Activated T-helper 17 cell treated with anti-CD3 and anti-CD28 coated beads, Interleukin-2, amount 50 U/mL, for 72 hours (primary cell): ENCODE measurements at regions not wholly inside any gene's neighbourhood (a gene's known extent, or its start where the extent isn't known, plus 50 kb on each side); places are given as distances from the start of the nearest gene placed in this dataset.

Experiments used
- ATAC-seq: fragments of 150-1000 bp; cut with Tn5 transposase; replicated peaks from 2 replicates; pipeline ENCODE4 v1.10.0; 2021; ENCODE audit warnings: mild to moderate bottlenecking, moderate library complexity
- H3K27ac Mint-ChIP-seq: one replicate; pipeline ENCODE4 v1.8.0; 2022; ENCODE audit warnings: mixed read lengths
- H3K27me3 Mint-ChIP-seq: one replicate; pipeline ENCODE4 v1.8.0; 2022; ENCODE audit warnings: mixed read lengths
- H3K36me3 Mint-ChIP-seq: one replicate; pipeline ENCODE4 v1.8.0; 2022; ENCODE audit warnings: low read depth, mild to moderate bottlenecking, mixed read lengths
- H3K4me1 Mint-ChIP-seq: one replicate; pipeline ENCODE4 v1.8.0; 2022; ENCODE audit warnings: mixed read lengths
- H3K4me3 Mint-ChIP-seq: one replicate; pipeline ENCODE4 v1.8.0; 2022; ENCODE audit warnings: mild to moderate bottlenecking, mixed read lengths
- H3K9me3 Mint-ChIP-seq: one replicate; pipeline ENCODE4 v1.8.0; 2022; ENCODE audit warnings: mixed read lengths

DNA sequence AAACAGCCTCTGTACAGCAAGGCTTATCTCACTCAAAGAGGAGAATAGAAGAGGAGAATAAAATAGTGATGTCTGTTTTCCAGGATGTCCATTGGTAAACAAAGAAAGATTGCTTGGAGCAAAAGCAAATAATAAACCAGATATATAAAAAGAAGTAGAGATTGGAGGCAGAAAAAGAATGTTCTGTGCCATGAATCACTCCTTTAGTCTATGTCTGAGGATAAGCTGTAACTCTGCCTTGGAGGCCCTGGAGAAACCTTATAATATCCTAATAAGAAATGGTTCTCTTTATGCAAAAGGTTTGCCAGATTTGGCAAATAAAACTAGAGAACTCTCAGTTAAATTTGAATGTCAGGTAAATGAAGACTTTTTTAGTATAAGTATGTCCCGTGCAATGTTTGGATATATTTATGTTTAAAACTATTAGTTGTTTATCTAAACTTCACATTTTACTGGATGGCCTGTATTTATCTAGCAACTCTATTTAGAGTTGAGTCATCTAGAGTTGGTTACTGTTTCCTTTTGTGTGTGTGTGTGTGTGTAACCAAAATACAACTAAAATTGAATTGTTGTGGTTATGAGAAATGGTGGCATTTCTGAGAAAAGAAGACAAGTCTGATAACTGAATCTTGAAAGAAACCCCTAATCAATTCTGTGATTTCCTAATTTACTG lies 510.3 kb upstream of the SETBP1 start:
- no peak for ATAC-seq
- H3K36me3 Mint-ChIP-seq: no peaks in the 10 kb centered on the region
- no peak overlapping the region for H3K4me3 Mint-ChIP-seq
- no peaks in the 10 kb centered on the region for H3K27me3 Mint-ChIP-seq
- no peaks in the 10 kb centered on the region for H3K4me1 Mint-ChIP-seq
- H3K9me3 Mint-ChIP-seq: peaks cover 10% of the 10 kb centered on the region
- H3K27ac Mint-ChIP-seq: no peak overlapping the region

- H3K36me3 Mint-ChIP-seq: no peaks in the 10 kb centered on the region
- H3K4me3 Mint-ChIP-seq: no peak overlapping the region
- no peak overlapping the region for H3K27ac Mint-ChIP-seq
- no peak for ATAC-seq
- H3K9me3 Mint-ChIP-seq: peaks cover 16% of the 10 kb centered on the region
- H3K27me3 Mint-ChIP-seq: no peaks in the 10 kb centered on the region
- no peaks in the 10 kb centered on the region for H3K4me1 Mint-ChIP-seq
These were observed 509.4 kb upstream of the SETBP1 start for GRCh38 chr18:44171301-44171700.

GRCh38 chr18:44175891-44176290 lies 504.8 kb upstream of the SETBP1 start:
- H3K4me3 Mint-ChIP-seq: no peak overlapping the region
- no peaks in the 10 kb centered on the region for H3K27me3 Mint-ChIP-seq
- H3K4me1 Mint-ChIP-seq: no peaks in the 10 kb centered on the region
- no peak overlapping the region for H3K27ac Mint-ChIP-seq
- no peak for ATAC-seq
- H3K9me3 Mint-ChIP-seq: peaks cover 17% of the 10 kb centered on the region
- no peaks in the 10 kb centered on the region for H3K36me3 Mint-ChIP-seq

DNA sequence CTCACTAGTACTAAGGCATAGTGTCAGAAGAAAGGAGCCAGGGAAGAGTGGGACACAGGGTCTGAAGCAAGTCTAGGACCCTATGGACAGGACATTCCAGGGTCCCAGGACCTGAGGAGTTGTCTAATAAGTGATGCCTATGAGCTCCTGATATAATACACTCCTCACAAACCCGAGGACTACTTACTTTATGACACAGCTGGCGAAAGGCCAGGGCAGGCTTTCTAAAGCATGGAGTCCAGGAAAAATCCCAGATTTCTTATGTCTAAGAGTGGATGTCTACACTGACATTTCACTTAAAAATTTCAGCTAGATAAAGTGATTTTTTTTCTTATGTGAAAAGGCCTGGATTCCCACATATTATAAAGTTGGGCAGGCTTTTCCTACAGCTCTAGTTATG lies 502.2 kb upstream of the SETBP1 start:
- Mint-ChIP-seq H3K36me3 (no peaks in the 10 kb centered on the region), H3K4me1 (no peaks in the 10 kb centered on the region), H3K4me3 (no peak overlapping the region), H3K9me3 (peaks cover 17% of the 10 kb centered on the region), H3K27ac (no peak overlapping the region), H3K27me3 (no peaks in the 10 kb centered on the region)
- ATAC-seq: no peak

- no peak for ATAC-seq
- no peak overlapping the region for H3K27ac Mint-ChIP-seq
- no peaks in the 10 kb centered on the region for H3K27me3 Mint-ChIP-seq
- no peaks in the 10 kb centered on the region for H3K36me3 Mint-ChIP-seq
- H3K4me3 Mint-ChIP-seq: no peak overlapping the region
- peaks cover 13% of the 10 kb centered on the region for H3K9me3 Mint-ChIP-seq
- no peaks in the 10 kb centered on the region for H3K4me1 Mint-ChIP-seq
These were observed 501.0 kb upstream of the SETBP1 start for GRCh38 chr18:44179693-44180092.

DNA sequence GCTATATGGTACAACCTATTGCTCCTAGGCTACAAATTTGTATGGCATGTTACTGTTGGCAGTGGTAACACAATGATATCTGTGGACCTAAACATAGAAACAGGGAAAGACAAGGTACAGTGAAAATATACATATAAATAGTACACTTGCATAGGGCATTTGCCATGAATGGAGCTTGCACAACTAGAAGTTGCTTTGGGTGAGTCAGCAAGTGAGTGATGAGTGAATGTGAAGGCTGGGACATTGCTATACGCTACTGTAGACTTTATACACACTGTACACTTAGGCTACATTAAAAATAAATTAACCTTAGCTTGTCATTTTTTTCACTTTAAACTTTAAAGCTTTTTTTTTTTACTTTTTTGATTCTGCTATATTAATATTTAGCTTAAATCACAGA lies 500.0 kb upstream of the SETBP1 start:
- H3K27me3 Mint-ChIP-seq: no peaks in the 10 kb centered on the region
- H3K36me3 Mint-ChIP-seq: no peaks in the 10 kb centered on the region
- peaks cover 4% of the 10 kb centered on the region for H3K9me3 Mint-ChIP-seq
- H3K4me1 Mint-ChIP-seq: no peaks in the 10 kb centered on the region
- H3K4me3 Mint-ChIP-seq: no peak overlapping the region
- no peak for ATAC-seq
- H3K27ac Mint-ChIP-seq: no peak overlapping the region

- H3K27ac Mint-ChIP-seq: no peak overlapping the region
- no peaks in the 10 kb centered on the region for H3K4me1 Mint-ChIP-seq
- no peaks in the 10 kb centered on the region for H3K27me3 Mint-ChIP-seq
- H3K9me3 Mint-ChIP-seq: no peaks in the 10 kb centered on the region
- no peak overlapping the region for H3K4me3 Mint-ChIP-seq
- no peaks in the 10 kb centered on the region for H3K36me3 Mint-ChIP-seq
- no peak for ATAC-seq
These were observed 498.5 kb upstream of the SETBP1 start for GRCh38 chr18:44181951-44182747.

- ATAC-seq: no peak
- Mint-ChIP-seq H3K9me3 (no peaks in the 10 kb centered on the region), H3K36me3 (no peaks in the 10 kb centered on the region)
These were observed 494.7 kb upstream of the SETBP1 start for GRCh38 chr18:44186001-44186400.

DNA sequence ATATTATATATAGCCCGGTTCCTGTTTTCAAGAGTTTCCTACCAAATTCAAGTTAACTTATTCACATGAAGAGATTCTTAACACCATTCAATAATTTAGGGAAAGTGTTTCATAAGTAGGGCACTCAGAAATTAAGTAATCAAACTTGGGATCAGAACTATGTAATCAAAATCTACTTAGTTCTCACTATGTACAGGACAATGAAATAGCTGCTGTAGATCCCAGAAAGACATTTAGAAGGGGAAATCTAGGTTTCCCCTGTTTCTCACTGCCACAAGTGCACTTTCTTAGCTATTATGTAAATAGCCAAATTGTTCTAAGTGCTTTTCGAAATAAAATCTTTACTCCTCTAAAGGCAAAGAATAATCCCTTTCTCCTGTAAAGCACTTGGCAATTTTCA lies 493.6 kb upstream of the SETBP1 start:
- ATAC-seq: no peak
- H3K27me3 Mint-ChIP-seq: no peaks in the 10 kb centered on the region
- no peak overlapping the region for H3K27ac Mint-ChIP-seq
- H3K4me3 Mint-ChIP-seq: no peak overlapping the region
- no peaks in the 10 kb centered on the region for H3K36me3 Mint-ChIP-seq
- no peaks in the 10 kb centered on the region for H3K4me1 Mint-ChIP-seq
- H3K9me3 Mint-ChIP-seq: no peaks in the 10 kb centered on the region

More at GRCh38 chr18:44186001-44186400, 494.7 kb upstream of the SETBP1 start:
- Mint-ChIP-seq H3K27me3 (no peaks in the 10 kb centered on the region), H3K4me3 (no peak overlapping the region), H3K27ac (no peak overlapping the region), H3K4me1 (no peaks in the 10 kb centered on the region)

DNA sequence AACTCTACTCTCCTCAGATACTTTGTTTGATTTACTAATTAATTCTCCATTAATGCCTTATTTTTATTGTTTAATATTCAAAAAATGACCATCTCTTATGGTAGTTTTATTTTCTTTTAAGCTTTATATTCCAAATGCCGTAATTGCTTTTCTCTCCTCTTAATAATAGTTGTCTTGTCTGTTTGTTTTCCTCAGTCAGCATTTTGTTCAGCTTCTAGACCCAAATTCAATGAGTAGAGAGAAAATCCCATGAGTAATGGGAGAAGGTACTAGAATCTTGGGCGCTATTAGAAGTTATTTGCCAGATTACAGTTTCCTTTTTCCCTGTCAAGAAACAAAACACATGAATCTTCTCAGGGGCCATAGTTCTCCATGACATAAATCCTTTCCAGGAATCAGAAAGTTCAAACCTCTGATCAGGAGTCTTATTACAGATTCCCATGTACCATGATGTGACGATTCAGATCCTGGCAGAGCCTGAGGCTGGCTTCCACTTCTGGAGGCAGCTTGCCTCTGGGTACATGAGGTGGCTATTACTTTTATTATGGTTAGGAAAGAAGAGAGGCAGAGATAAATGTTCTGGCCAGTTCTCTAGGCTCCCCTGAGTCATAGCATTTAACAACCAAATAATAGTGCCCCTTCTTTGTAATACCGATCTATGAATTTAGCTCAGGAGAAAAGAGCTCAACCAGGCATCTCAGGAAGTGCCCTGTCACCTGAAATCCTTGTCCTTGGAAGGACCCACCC lies 485.1 kb upstream of the SETBP1 start:
- H3K36me3 Mint-ChIP-seq: no peaks in the 10 kb centered on the region
- H3K4me3 Mint-ChIP-seq: no peak overlapping the region
- no peak for ATAC-seq
- H3K4me1 Mint-ChIP-seq: no peaks in the 10 kb centered on the region
- peaks cover 17% of the 10 kb centered on the region for H3K9me3 Mint-ChIP-seq
- no peaks in the 10 kb centered on the region for H3K27me3 Mint-ChIP-seq
- H3K27ac Mint-ChIP-seq: no peak overlapping the region

DNA sequence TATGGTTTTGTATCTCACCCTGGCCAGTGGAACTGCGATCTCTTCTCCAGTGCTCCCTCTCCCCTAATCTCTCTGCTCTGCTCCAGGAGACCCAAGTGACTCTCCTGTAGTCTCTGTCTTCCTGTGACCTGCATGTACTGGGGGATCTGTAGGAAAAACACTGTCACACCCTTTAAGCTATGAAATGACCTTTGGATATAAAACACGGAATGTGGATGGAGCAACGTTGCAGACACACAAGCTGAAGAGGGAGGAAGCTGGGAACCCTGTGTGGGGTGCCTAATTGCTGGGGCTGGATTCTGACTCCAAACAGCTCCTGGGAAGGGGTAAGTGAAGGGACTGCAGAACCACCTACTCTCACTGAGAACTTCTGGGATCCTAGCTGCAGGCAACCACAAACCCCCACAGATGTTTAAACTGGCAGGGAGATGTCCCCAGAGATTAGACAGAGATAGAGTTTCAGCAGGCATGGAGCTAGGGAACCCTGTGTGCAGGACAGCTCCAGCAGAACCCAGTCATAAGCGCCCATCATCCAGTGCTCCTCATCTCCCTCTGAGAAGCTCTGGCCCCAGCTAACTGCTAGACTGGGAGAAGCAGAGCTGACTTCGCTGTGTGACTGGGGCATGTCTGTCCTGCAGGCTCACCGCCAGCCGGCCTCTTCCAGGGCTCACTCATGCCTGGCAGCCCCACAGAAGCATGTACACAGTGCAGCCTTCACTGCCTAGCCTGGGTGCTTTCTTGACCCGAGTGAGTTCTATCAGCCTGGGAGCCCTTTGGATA lies 482.7 kb upstream of the SETBP1 start:
- ATAC-seq: no peak
- Mint-ChIP-seq H3K36me3 (no peaks in the 10 kb centered on the region), H3K9me3 (peaks cover 17% of the 10 kb centered on the region), H3K27me3 (no peaks in the 10 kb centered on the region), H3K4me3 (no peak overlapping the region), H3K27ac (no peak overlapping the region), H3K4me1 (no peaks in the 10 kb centered on the region)

GRCh38 chr18:44198612-44199284 lies 481.9 kb upstream of the SETBP1 start:
- Mint-ChIP-seq H3K36me3 (no peaks in the 10 kb centered on the region), H3K4me1 (no peaks in the 10 kb centered on the region), H3K27me3 (no peaks in the 10 kb centered on the region), H3K4me3 (no peak overlapping the region), H3K27ac (no peak overlapping the region), H3K9me3 (peaks cover 17% of the 10 kb centered on the region)
- no peak for ATAC-seq

- Mint-ChIP-seq H3K36me3 (no peaks in the 10 kb centered on the region), H3K4me1 (no peaks in the 10 kb centered on the region), H3K9me3 (peaks cover 6% of the 10 kb centered on the region), H3K4me3 (no peak overlapping the region), H3K27ac (no peak overlapping the region), H3K27me3 (no peaks in the 10 kb centered on the region)
- no peak for ATAC-seq
These were observed 467.4 kb upstream of the SETBP1 start for GRCh38 chr18:44213293-44213692.

- Mint-ChIP-seq H3K36me3 (no peaks in the 10 kb centered on the region), H3K27me3 (no peaks in the 10 kb centered on the region), H3K4me1 (no peaks in the 10 kb centered on the region), H3K9me3 (peaks cover 6% of the 10 kb centered on the region), H3K4me3 (no peak overlapping the region), H3K27ac (no peak overlapping the region)
- no peak for ATAC-seq
These were observed 466.3 kb upstream of the SETBP1 start for GRCh38 chr18:44214396-44214795.
